22Rv1 (cell line): ENCODE measurements at regions not wholly inside any gene's neighbourhood (a gene's known extent, or its start where the extent isn't known, plus 50 kb on each side); places are given as distances from the start of the nearest gene placed in this dataset.

ENCODE experiments used
- H3K27ac ChIP-seq: fragments of 450-650 bp; 2 replicates; pipeline ENCODE4 v1.5.1; 2017
- ZFX ChIP-seq: fragments of 450-650 bp; IDR thresholded peaks from 2 replicates; pipeline ENCODE4 v1.6.1; 2017; ENCODE audit warnings: antibody characterized with exemption, borderline replicate concordance
- TF ChIP-seq, protein P1 (sequence below): fragments of 450-650 bp; IDR thresholded peaks from 2 replicates; pipeline ENCODE4 v1.5.1; 2017; ENCODE audit warnings: mild to moderate bottlenecking

GRCh38 chr4:158313566-158313965 is 103.3 kb downstream of the TMEM144 start:
- TF ChIP-seq ZFX = no peak
- TF ChIP-seq, protein P1, sequence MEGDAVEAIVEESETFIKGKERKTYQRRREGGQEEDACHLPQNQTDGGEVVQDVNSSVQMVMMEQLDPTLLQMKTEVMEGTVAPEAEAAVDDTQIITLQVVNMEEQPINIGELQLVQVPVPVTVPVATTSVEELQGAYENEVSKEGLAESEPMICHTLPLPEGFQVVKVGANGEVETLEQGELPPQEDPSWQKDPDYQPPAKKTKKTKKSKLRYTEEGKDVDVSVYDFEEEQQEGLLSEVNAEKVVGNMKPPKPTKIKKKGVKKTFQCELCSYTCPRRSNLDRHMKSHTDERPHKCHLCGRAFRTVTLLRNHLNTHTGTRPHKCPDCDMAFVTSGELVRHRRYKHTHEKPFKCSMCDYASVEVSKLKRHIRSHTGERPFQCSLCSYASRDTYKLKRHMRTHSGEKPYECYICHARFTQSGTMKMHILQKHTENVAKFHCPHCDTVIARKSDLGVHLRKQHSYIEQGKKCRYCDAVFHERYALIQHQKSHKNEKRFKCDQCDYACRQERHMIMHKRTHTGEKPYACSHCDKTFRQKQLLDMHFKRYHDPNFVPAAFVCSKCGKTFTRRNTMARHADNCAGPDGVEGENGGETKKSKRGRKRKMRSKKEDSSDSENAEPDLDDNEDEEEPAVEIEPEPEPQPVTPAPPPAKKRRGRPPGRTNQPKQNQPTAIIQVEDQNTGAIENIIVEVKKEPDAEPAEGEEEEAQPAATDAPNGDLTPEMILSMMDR = no peak
- H3K27ac ChIP-seq = no peak overlapping the region

DNA sequence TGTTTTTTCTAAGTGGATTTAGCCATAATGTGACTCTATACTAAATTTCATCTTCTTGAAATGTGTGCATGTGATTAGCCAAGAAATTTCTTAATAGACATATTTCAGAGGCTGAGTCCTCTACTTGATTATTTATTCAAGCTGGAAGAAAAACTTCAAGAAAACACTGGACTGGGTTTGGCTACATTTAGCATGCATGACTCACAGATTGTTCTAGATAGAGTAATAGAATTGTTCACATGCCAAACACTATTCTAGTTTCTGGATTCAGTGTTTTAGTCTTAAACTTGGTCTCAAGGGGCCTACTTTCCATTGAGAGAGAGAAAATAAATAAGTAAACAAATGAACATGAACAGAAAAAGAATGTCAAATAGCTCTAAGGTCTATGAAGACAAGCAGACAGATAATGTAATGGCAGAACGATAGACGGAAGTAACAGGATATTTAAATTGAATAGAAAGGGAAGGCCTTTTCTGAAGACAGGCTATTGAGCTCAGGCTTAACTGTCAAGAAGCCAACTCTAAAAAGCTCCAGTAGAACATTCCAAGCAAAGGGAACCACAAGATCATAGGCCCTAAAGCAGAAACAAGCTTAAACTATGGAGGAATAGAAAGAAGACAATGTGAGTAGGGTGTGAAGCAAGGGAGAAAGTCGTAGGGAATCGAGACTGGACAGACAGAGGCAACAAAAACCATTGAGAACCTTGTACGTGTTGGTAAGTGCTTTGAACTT is 104.6 kb downstream of the TMEM144 start:
- H3K27ac ChIP-seq = no peak overlapping the region
- TF ChIP-seq, protein P1 = no peak
- no peak for TF ChIP-seq ZFX

DNA sequence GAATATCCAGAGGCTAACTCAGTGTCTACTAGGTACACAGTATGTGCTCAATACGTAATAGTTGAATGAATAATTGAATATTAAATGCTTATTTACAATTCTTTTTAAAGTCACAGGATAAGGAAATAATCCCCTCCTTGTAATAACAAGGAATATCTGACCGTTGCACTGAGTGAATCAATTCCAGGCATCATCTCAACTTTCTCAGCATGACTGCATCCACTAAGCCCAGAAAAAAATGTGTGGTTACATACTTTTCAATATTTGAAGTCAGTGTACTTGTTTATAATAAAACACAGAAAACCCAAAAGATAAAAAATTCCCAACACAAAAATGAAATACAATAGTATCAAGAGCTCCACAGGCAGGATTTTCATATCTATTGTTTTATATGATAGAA is 105.4 kb downstream of the TMEM144 start:
- H3K27ac ChIP-seq = no peak overlapping the region
- TF ChIP-seq, protein P1 = no peak
- no peak for TF ChIP-seq ZFX

DNA sequence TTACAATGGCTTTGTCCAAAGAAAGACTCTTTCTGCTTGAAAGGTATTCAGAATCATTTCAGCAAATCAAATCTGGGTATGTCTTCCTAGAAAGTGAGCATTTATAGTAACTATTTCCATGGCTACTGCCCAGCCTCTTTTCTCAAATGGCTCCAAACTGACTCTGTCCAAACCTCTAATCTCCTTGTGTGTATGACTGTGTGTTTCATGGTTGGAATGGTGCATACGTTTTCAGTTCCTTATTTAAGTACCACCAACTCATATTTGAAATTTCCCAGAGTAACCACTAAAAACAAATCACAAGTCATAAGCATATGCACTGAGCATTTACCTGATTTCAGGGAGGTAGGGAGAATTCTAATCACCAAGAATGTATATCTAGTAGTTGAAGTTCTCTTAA is 106.0 kb downstream of the TMEM144 start:
- no peak for TF ChIP-seq ZFX
- TF ChIP-seq, protein P1 = no peak
- H3K27ac ChIP-seq = no peak overlapping the region

- H3K27ac ChIP-seq = no peak overlapping the region
- TF ChIP-seq, protein P1 = no peak
- no peak for TF ChIP-seq ZFX
Observed at GRCh38 chr4:158319880-158320279, 109.6 kb downstream of the TMEM144 start.

DNA sequence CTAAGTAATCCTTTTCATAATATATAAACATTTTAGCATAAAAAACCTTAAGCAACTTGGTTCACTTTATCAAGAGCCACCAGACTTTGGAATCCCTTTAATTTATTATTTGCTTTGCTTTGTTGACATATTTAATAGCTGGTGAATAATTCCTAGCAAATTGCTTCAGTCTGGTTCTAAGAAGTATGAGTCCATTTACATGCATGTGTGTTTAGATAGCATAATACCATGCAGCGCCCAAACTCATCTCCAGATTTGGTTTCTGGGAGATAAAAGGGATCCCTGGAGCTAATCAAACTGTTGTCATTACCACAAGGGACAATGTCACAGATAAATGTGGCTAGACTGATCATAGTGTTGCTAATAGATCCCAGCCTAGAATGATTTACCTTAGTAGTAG is 111.8 kb downstream of the TMEM144 start:
- TF ChIP-seq, protein P1 = no peak
- TF ChIP-seq ZFX = no peak
- H3K27ac ChIP-seq = no peak overlapping the region

DNA sequence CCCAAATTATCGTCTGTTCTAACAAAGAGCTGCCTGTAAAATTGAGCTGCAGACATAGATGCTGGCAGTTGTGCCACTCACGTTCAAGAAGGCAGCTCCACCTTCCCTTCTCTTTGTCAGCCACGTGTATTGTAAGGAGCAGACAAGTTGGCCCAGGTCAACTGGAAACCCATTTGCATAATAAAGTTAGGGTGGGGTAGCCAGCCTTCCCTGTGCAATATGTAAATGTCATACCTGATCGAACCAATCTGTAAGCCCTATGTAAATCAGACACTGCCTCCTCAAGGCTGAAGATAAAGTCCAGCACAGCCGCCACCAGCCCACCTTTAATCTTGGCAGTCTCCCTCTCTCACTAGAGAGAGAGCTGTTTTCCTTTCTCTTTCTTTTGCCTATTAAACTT is 117.2 kb downstream of the TMEM144 start:
- TF ChIP-seq ZFX = no peak
- TF ChIP-seq, protein P1 = peak; percentile 14; the same call in 1 of the 2 replicates
- peak overlapping the region; percentile 22; the same call in 1 of the 2 replicates for H3K27ac ChIP-seq
